ENCODE measurements at regions not wholly inside any gene's neighbourhood (a gene's known extent, or its start where the extent isn't known, plus 50 kb on each side); places are given as distances from the start of the nearest gene placed in this dataset.

DNA sequence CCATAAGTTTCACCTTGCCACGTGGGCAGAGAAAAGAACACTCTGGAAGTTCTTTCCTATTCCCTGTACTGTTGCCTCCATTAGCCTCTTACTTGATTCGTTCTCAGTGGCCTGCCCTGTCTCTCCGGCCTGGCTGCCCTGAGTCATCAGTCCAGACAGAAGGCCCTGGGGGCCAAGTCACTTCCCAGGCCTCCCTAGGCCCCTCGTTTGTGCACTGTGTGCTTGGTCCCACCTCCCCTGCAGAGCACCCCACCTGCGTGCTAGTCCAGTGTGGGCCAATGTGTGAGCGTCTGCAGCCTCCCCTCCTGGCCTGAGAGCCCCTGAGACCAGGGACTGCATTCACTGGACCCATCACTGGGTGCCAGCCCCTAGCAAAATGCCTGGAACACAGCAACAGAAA is 191.2 kb upstream of the RREB1 start:
- H3K4me3 ChIP-seq (ENCODE audit: low read depth, low read length) = no peak overlapping the region
- no peaks in the 10 kb centered on the region for H3K36me3 ChIP-seq
- no peaks in the 10 kb centered on the region for H3K27me3 ChIP-seq (ENCODE audit: insufficient read depth, low read depth, severe bottlenecking)
- TF ChIP-seq, protein P1, sequence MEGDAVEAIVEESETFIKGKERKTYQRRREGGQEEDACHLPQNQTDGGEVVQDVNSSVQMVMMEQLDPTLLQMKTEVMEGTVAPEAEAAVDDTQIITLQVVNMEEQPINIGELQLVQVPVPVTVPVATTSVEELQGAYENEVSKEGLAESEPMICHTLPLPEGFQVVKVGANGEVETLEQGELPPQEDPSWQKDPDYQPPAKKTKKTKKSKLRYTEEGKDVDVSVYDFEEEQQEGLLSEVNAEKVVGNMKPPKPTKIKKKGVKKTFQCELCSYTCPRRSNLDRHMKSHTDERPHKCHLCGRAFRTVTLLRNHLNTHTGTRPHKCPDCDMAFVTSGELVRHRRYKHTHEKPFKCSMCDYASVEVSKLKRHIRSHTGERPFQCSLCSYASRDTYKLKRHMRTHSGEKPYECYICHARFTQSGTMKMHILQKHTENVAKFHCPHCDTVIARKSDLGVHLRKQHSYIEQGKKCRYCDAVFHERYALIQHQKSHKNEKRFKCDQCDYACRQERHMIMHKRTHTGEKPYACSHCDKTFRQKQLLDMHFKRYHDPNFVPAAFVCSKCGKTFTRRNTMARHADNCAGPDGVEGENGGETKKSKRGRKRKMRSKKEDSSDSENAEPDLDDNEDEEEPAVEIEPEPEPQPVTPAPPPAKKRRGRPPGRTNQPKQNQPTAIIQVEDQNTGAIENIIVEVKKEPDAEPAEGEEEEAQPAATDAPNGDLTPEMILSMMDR (IDR thresholded peaks at IDR 0.05; ENCODE audit: low read depth, low read length) = no peak
- H3K27ac ChIP-seq = no peak overlapping the region
- no peaks in the 10 kb centered on the region for H3K9me3 ChIP-seq (ENCODE audit: severe bottlenecking)
- DNase-seq = no peak

DNA sequence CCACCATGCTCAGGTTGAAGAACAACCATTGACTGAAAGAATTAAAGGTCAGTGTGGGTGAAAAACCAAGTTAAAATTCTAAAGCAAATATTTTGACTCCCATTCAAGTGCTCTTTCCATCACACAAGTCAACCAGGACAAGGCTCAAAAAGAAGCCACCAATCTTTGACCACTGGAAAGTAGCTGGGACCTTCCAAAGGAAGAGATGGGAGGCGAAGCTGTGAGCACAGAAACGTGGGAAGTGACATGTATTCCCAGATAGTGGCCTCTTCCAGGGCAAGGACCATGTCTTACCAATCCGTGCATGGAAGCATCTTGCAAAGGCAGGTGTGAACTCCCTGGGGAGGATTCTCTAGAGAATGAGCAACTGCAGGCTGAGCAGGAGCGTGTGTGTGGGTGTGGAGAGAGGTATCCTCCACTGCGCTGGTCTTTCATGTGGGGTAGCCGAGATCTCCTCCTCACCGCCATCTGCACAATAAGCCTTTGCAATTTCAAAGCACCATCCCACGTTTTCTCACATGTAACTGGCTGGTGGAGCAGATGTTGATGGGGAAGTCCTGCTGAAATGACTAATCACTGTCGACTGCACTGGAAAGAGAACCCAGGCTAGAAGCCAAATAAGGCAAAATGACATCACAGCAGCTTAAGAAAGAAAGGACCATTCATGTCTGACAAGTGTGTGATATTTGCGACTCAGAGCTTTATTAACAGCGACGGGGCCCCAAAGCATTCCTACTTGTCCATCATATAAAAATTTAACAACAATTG is 189.4 kb upstream of the RREB1 start:
- no peaks in the 10 kb centered on the region for H3K27me3 ChIP-seq (ENCODE audit: insufficient read depth, low read depth, severe bottlenecking)
- H3K9me3 ChIP-seq (ENCODE audit: severe bottlenecking) = peaks cover 6% of the 10 kb centered on the region
- DNase-seq = no peak
- H3K27ac ChIP-seq = no peak overlapping the region
- TF ChIP-seq, protein P1 (IDR thresholded peaks at IDR 0.05; ENCODE audit: low read depth, low read length) = no peak
- H3K36me3 ChIP-seq = no peaks in the 10 kb centered on the region
- no peak overlapping the region for H3K4me3 ChIP-seq (ENCODE audit: low read depth, low read length)

DNA sequence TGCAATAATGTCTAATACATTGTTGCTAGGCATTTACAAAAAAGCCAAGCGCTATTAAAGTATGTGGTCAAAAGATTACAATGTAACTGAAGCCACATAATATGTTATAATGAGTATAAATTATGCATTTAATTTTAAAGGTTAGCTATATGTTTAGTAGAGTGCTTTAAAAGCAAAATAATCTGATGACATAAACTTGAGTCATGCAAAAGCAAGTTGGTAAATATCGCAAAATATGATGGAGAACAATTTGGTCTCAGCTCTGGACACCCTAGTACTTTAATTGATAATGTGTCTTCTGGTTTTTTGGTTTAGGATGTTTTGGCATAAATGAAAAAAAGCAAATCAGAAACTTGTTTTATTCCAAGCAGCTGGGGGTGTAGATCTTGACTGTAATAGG is 188.6 kb upstream of the RREB1 start:
- Histone ChIP-seq H3K36me3 (no peaks in the 10 kb centered on the region), H3K4me3 (ENCODE audit: low read depth, low read length) (no peak overlapping the region), H3K27me3 (ENCODE audit: insufficient read depth, low read depth, severe bottlenecking) (no peaks in the 10 kb centered on the region), H3K27ac (no peak overlapping the region), H3K9me3 (ENCODE audit: severe bottlenecking) (peaks cover 10% of the 10 kb centered on the region)
- TF ChIP-seq, protein P1 (IDR thresholded peaks at IDR 0.05; ENCODE audit: low read depth, low read length) = no peak
- no peak for DNase-seq

DNA sequence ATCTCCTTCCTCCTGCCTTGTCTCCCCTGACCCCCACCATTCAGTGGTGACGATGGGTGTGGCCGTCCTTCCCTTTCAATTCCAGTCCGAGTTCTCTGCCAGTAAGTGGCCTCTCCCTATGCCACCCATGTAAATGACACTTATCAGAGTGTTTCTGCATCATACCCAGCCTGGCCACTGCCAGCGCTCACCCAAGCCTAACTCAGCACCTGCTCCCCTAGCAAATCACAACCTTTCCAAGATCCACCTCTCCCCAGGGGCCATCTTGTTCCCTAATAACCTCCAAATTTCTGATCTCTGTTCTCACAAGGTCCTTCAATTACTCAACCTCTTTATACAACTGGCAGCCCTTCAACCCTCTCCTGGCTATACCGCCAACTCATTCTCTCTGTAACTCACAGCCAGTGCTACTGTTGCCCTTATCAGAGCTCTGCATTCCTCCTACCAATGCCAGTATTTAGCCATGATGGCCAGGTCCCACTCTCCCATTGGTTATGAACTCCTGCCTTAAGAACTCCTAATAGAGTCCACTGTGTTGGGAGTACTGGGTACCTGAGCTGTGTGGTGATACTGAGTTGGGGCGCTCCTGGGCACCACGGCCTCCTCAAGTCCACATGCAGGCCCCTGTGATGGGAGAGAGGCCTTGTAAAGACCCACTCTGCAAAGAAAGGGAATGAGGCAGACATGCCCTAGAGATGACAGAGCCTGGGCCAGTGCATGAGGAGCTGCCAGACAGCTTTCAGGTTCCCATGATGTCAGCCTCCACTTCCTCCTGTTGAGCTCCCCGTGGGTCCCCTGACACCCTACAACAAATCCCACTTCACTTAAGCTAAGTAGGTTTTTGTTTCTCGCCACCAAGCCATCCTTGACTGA is 187.4 kb upstream of the RREB1 start:
- no peak for DNase-seq
- Histone ChIP-seq H3K4me3 (ENCODE audit: low read depth, low read length) (no peak overlapping the region), H3K36me3 (no peaks in the 10 kb centered on the region), H3K27me3 (ENCODE audit: insufficient read depth, low read depth, severe bottlenecking) (no peaks in the 10 kb centered on the region), H3K9me3 (ENCODE audit: severe bottlenecking) (peaks cover 10% of the 10 kb centered on the region), H3K27ac (no peak overlapping the region)
- TF ChIP-seq, protein P1 (IDR thresholded peaks at IDR 0.05; ENCODE audit: low read depth, low read length) = no peak

DNA sequence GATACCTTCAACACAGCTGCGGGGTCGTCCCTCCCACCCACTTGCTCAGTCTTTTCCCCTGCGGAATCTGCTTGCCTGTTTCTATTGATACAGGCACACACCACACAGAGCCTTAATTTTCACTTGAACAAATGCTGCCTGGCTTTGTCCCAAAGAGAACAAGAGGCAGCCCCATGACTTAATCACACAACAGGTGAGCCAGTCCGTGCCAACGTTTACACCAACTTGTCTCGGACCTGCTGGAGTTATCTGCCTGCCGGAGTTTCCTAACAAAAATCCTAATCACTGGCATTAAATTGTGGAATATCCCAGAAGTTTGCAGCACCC is 186.8 kb upstream of the RREB1 start:
- no peak overlapping the region for H3K4me3 ChIP-seq (ENCODE audit: low read depth, low read length)

More for the DNA sequence above, 186.8 kb upstream of the RREB1 start:
- H3K27ac ChIP-seq = no peak overlapping the region
- no peaks in the 10 kb centered on the region for H3K27me3 ChIP-seq (ENCODE audit: insufficient read depth, low read depth, severe bottlenecking)
- H3K9me3 ChIP-seq (ENCODE audit: severe bottlenecking) = peaks cover 10% of the 10 kb centered on the region
- H3K36me3 ChIP-seq = no peaks in the 10 kb centered on the region
- TF ChIP-seq, protein P1 (IDR thresholded peaks at IDR 0.05; ENCODE audit: low read depth, low read length) = no peak
- no peak for DNase-seq

Data from WERI-Rb-1 (cell line).